ENCODE measurements at regions not wholly inside any gene's neighbourhood (a gene's known extent, or its start where the extent isn't known, plus 50 kb on each side); places are given as distances from the start of the nearest gene placed in this dataset.
"Not testable (repeated sequence)": the region's sequence is repeated elsewhere in the genome, so short reads cannot be mapped to it uniquely, and the experiment has no call there.

DNA sequence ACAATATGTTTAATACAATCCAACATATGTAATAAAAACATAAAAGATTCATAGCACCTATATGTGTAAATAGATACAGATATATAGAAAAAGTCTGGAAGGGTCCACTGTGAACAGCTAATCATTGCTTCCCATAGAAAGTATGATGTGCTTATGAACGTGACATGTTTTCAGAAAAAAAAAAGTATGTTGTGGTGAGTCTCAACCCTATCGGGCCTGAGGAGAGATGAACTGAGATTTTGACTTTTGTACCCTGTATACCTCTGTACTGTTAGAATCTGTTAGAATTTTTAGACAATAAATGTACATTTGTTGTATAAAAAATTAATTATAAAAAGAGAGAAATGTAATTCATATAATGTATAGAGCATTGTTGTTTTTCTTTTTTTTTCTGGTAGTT, 56.3 kb upstream of the DHRS4 start:
- DNase-seq (ENCODE audit: low read depth in 2 of 2): not testable (repeated sequence)

DNA sequence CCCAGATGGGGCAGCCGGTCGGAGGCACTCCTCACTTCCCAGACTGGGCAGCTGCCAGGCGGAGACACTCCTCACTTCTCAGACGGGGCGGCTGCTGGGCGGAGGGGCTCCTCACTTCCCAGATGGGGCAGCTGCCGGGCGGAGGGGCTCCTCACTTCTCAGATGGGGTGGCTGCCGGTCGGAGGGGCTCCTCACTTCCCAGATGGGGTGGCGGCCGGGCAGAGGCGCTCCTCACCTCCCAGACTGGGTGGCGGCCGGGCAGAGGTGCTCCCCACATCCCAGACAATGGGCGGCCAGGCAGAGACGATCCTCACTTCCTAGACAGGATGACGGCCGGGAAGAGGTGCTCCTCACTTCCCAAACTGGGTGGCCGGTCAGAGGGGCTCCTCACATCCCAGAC, 55.2 kb upstream of the DHRS4 start:
- not testable (repeated sequence) for DNase-seq (ENCODE audit: low read depth in 2 of 2)

DNA sequence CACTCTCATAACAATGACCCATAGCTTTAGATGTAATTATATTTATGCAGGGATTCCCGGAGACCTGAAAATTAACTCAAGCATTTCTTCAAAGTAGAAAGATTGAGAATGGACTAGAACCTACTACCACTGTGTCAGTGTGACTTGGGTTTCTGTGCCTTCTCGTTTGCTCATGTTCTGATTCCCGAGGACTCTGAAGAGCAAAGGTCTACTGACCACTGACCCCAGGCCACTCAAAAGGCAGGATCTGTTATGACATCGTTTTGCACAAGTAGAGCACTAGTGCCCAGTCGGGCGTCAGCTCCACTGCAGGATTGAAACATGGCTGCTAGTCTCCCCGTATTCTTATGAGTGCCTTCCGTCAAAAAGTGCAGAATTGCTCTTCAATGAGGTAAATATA, 53.8 kb upstream of the DHRS4 start:
- DNase-seq (ENCODE audit: low read depth in 2 of 2): no peak

DNA sequence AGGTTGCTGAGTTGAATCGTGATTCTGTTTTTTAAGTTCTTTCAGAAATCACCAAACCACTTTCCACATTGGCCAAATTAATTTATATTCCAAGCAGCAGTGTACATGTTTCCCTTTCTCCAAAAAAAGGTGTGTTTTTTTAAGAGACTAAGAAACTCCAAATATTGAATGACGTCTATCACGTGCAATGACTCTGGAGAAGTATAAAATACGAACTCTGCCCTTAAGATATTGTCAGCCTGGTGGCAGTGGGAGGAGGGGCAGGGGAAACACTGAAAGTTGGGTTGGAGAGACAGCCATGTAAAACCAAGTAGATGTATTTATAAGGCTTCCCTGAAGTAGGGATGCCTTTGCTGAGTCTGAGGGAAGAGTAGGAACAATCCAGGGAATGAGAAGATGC, 50.1 kb upstream of the DHRS4 start:
- no peak for DNase-seq (ENCODE audit: low read depth in 2 of 2)

Measured in stimulated activated CD8-positive, alpha-beta memory T cell treated with anti-CD3 and anti-CD28 coated beads, Interleukin-2, amount 100 ng/mL, for 48 hours (primary cell).